ENCODE measurements at regions not wholly inside any gene's neighbourhood (a gene's known extent, or its start where the extent isn't known, plus 50 kb on each side); places are given as distances from the start of the nearest gene placed in this dataset.

GRCh38 chr13:22178878-22179277 is 508.0 kb downstream of the FGF9 start:
- H3K4me3 Mint-ChIP-seq = no peak overlapping the region
- peaks cover 2% of the 10 kb centered on the region for H3K27me3 Mint-ChIP-seq
- peaks cover 4% of the 10 kb centered on the region for H3K9me3 Mint-ChIP-seq
- ChIA-PET POLR2A (no interaction called here), CTCF (no interaction called here)
- DNase-seq (no peak), ATAC-seq (ENCODE audit: low read depth) (no peak)
- no peak overlapping the region for H3K27ac Mint-ChIP-seq
- intact Hi-C loops (cut with micrococcal nuclease) = no loop called here
- no peaks in the 10 kb centered on the region for H3K4me1 Mint-ChIP-seq
- H3K36me3 Mint-ChIP-seq (ENCODE audit: low read depth) = no peaks in the 10 kb centered on the region
- TF ChIP-seq, protein P1, sequence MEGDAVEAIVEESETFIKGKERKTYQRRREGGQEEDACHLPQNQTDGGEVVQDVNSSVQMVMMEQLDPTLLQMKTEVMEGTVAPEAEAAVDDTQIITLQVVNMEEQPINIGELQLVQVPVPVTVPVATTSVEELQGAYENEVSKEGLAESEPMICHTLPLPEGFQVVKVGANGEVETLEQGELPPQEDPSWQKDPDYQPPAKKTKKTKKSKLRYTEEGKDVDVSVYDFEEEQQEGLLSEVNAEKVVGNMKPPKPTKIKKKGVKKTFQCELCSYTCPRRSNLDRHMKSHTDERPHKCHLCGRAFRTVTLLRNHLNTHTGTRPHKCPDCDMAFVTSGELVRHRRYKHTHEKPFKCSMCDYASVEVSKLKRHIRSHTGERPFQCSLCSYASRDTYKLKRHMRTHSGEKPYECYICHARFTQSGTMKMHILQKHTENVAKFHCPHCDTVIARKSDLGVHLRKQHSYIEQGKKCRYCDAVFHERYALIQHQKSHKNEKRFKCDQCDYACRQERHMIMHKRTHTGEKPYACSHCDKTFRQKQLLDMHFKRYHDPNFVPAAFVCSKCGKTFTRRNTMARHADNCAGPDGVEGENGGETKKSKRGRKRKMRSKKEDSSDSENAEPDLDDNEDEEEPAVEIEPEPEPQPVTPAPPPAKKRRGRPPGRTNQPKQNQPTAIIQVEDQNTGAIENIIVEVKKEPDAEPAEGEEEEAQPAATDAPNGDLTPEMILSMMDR (IDR thresholded peaks at IDR 0.05) = no peak

GRCh38 chr13:22187329-22187728 is 516.5 kb downstream of the FGF9 start:
- TF ChIP-seq, protein P1 (IDR thresholded peaks at IDR 0.05) = no peak
- ChIA-PET CTCF (interaction anchor here (0.8 to 1.9 kb wide), 2 partner anchors 49 to 549 kb away, joined by 3 to 6 read pairs; no protein-coding TSS in a partner anchor), POLR2A (no interaction called here)
- no peaks in the 10 kb centered on the region for H3K9me3 Mint-ChIP-seq
- H3K27me3 Mint-ChIP-seq = peaks cover 2% of the 10 kb centered on the region
- intact Hi-C loops (cut with micrococcal nuclease) = no loop called here
- ATAC-seq (ENCODE audit: low read depth) (no peak), DNase-seq (no peak)
- H3K4me1 Mint-ChIP-seq = peaks cover 2% of the 10 kb centered on the region
- H3K4me3 Mint-ChIP-seq = no peak overlapping the region
- H3K36me3 Mint-ChIP-seq (ENCODE audit: low read depth) = no peaks in the 10 kb centered on the region
- H3K27ac Mint-ChIP-seq = no peak overlapping the region

GRCh38 chr13:22189176-22190048 is 518.5 kb downstream of the FGF9 start:
- TF ChIP-seq, protein P1 (IDR thresholded peaks at IDR 0.05) = no peak
- intact Hi-C loops (cut with micrococcal nuclease) = no loop called here
- CTCF ChIA-PET = no interaction called here
- no peaks in the 10 kb centered on the region for H3K9me3 Mint-ChIP-seq
- H3K27me3 Mint-ChIP-seq = peaks cover 2% of the 10 kb centered on the region
- H3K27ac Mint-ChIP-seq = no peak overlapping the region
- POLR2A ChIA-PET = no interaction called here
- no peaks in the 10 kb centered on the region for H3K36me3 Mint-ChIP-seq (ENCODE audit: low read depth)
- H3K4me3 Mint-ChIP-seq = no peak overlapping the region
- no peak for DNase-seq
- no peak for ATAC-seq (ENCODE audit: low read depth)
- H3K4me1 Mint-ChIP-seq = peaks cover 2% of the 10 kb centered on the region

DNA sequence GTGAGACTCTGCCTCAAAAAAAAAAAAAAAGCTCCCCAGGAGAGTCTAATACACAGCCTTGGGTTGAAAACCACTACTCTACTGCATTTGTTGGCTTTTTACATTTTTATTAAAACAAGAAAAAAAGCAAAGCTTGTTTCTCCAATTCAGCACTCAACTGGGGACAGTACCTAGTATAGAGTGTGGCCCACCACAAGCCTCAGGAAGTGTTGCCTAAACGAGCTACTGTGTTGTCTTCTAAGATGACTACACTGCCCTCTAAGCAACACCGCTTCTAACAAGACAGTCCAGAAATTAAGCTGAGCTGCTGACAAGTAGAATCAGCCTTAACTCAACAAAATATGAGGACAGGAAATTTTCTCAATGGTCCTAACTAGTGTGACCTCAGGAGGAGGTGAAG is 522.2 kb downstream of the FGF9 start:
- CTCF ChIA-PET = no interaction called here
- no peak overlapping the region for H3K4me3 Mint-ChIP-seq
- H3K4me1 Mint-ChIP-seq = peaks cover 3% of the 10 kb centered on the region
- H3K27me3 Mint-ChIP-seq = peaks cover 2% of the 10 kb centered on the region
- H3K36me3 Mint-ChIP-seq (ENCODE audit: low read depth) = no peaks in the 10 kb centered on the region
- DNase-seq = no peak
- H3K9me3 Mint-ChIP-seq = no peaks in the 10 kb centered on the region
- POLR2A ChIA-PET = interaction anchor here (0.6 kb wide), 1 partner anchor 304 kb away, joined by 5 read pairs; no protein-coding TSS in a partner anchor
- ATAC-seq (ENCODE audit: low read depth) = no peak
- intact Hi-C loops (cut with micrococcal nuclease) = no loop called here
- TF ChIP-seq, protein P1 (IDR thresholded peaks at IDR 0.05) = no peak
- H3K27ac Mint-ChIP-seq = no peak overlapping the region

GRCh38 chr13:22194106-22194805 is 523.4 kb downstream of the FGF9 start:
- POLR2A ChIA-PET = no interaction called here
- ATAC-seq (ENCODE audit: low read depth) (no peak), DNase-seq (no peak)
- TF ChIP-seq, protein P1 (IDR thresholded peaks at IDR 0.05) = no peak
- CTCF ChIA-PET = no interaction called here
- Mint-ChIP-seq H3K36me3 (ENCODE audit: low read depth) (no peaks in the 10 kb centered on the region), H3K4me1 (peaks cover 5% of the 10 kb centered on the region), H3K27ac (no peak overlapping the region), H3K4me3 (no peak overlapping the region), H3K9me3 (no peaks in the 10 kb centered on the region), H3K27me3 (no peaks in the 10 kb centered on the region)
- intact Hi-C loops (cut with micrococcal nuclease) = no loop called here
